IPS DF 4.7 (cell line): ENCODE measurements at regions not wholly inside any gene's neighbourhood (a gene's known extent, or its start where the extent isn't known, plus 50 kb on each side); places are given as distances from the start of the nearest gene placed in this dataset.

Experiments used
- DNase-seq: peaks from one replicate; pipeline ENCODE4 v3.0.0-alpha.2; 2013; ENCODE audit warnings: low spot score; ENCODE audit errors: extremely low read depth

GRCh38 chr4:56286763-56287162 is 100.5 kb downstream of the AASDH start:
- DNase-seq: no peak

GRCh38 chr4:56283375-56283774 is 103.9 kb downstream of the AASDH start:
- DNase-seq: no peak

- no peak for DNase-seq
Measured at GRCh38 chr4:56282004-56282403, 105.3 kb downstream of the AASDH start.

- no peak for DNase-seq
Measured at GRCh38 chr4:56276547-56276946, 110.7 kb downstream of the AASDH start.

GRCh38 chr4:56273391-56273790 is 113.9 kb downstream of the AASDH start:
- DNase-seq: no peak

- no peak for DNase-seq
Measured at GRCh38 chr4:56272927-56273326, 114.4 kb downstream of the AASDH start.

- DNase-seq: no peak
Measured at GRCh38 chr4:56272003-56272402, 115.3 kb downstream of the AASDH start.

- DNase-seq: no peak
Measured at GRCh38 chr4:56271131-56271530, 116.2 kb downstream of the AASDH start.

- no peak for DNase-seq
Measured at GRCh38 chr4:56267558-56267957, 119.7 kb downstream of the AASDH start.

GRCh38 chr4:56264873-56265272 is 122.4 kb downstream of the AASDH start:
- DNase-seq: no peak

GRCh38 chr4:56261027-56261426 is 126.3 kb downstream of the AASDH start:
- no peak for DNase-seq

- DNase-seq: no peak
Measured at GRCh38 chr4:56260320-56260719, 127.0 kb downstream of the AASDH start.

GRCh38 chr4:56259655-56260054 is 127.6 kb downstream of the AASDH start:
- DNase-seq: no peak

GRCh38 chr4:56255820-56256219 is 131.5 kb downstream of the AASDH start:
- DNase-seq: no peak

- DNase-seq: no peak
Measured at GRCh38 chr4:56253666-56254305, 133.5 kb downstream of the AASDH start.

- DNase-seq: no peak
Measured at GRCh38 chr4:56252561-56253152, 134.6 kb downstream of the AASDH start.

- DNase-seq: no peak
Measured at GRCh38 chr4:56251556-56251955, 135.7 kb downstream of the AASDH start.

GRCh38 chr4:56250776-56251175 is 136.5 kb downstream of the AASDH start:
- DNase-seq: no peak

- DNase-seq: no peak
Measured at GRCh38 chr4:56247646-56248045, 139.6 kb downstream of the AASDH start.

GRCh38 chr4:56246233-56246610 is 141.1 kb downstream of the AASDH start:
- no peak for DNase-seq

GRCh38 chr4:56245547-56246232 is 141.6 kb downstream of the AASDH start:
- no peak for DNase-seq

- DNase-seq: no peak
Measured at GRCh38 chr4:56244681-56245080, 142.6 kb downstream of the AASDH start.

- no peak for DNase-seq
Measured at GRCh38 chr4:56243107-56243506, 144.2 kb downstream of the AASDH start.
